Aorta (tissue), 5 donors: ENCODE measurements at regions not wholly inside any gene's neighbourhood (a gene's known extent, or its start where the extent isn't known, plus 50 kb on each side); places are given as distances from the start of the nearest gene placed in this dataset.

Experiments
- ATAC-seq: fragments of 200-7000 bp; cut with Tn5 transposase; one replicate; pipeline ENCODE4 v1.9.1; 2022; ENCODE audit warnings: moderate library complexity; ENCODE audit not compliant: low FRiP score
- DNase-seq, 2 donors: peaks; one replicate each; pipeline ENCODE4 v3.0.0-alpha.2; 2020
- H3K27ac ChIP-seq, 2 donors: one replicate each; pipeline ENCODE4 v1.5.1; 2013; ENCODE audit warnings: low read length in 2 of 2, mild to moderate bottlenecking in 2 of 2, moderate library complexity in 2 of 2, control low read depth in 1 of 2, inconsistent platforms in 1 of 2, low read depth in 1 of 2
- H3K27me3 ChIP-seq, 2 donors: one replicate each; pipeline ENCODE4 v1.6.1; 2013; ENCODE audit warnings: control low read depth in 1 of 2, low read length in 1 of 2, mild to moderate bottlenecking in 1 of 2, moderate library complexity in 1 of 2; ENCODE audit not compliant: insufficient read depth in 2 of 2, control insufficient read depth in 1 of 2
- H3K36me3 ChIP-seq, 2 donors: one replicate each; pipeline ENCODE4 v1.6.1; 2013; ENCODE audit warnings: control low read depth in 1 of 2, low read length in 1 of 2, mild to moderate bottlenecking in 1 of 2; ENCODE audit not compliant: insufficient read depth in 2 of 2, control insufficient read depth in 1 of 2
- H3K4me1 ChIP-seq, 2 donors: one replicate each; pipeline ENCODE4 v1.6.1; 2013; ENCODE audit warnings: low read length in 2 of 2, control low read depth in 1 of 2, mild to moderate bottlenecking in 1 of 2, moderate library complexity in 1 of 2; ENCODE audit not compliant: insufficient read depth in 2 of 2, control insufficient read depth in 1 of 2
- H3K4me3 ChIP-seq, 2 donors: one replicate each; pipeline ENCODE4 v1.5.1; 2013; ENCODE audit warnings: low read length in 2 of 2, control low read depth in 1 of 2, mild to moderate bottlenecking in 1 of 2
- H3K9me3 ChIP-seq: one replicate; pipeline ENCODE4 v1.6.1; 2013; ENCODE audit warnings: mild to moderate bottlenecking, low read length; ENCODE audit not compliant: control insufficient read depth
- WGBS, 2 donors: extraction: QIAGEN DNeasy Blood & Tissue Kit; methylation state at CpG; one replicate each; pipeline ENCODE4 v1.1.7; 2013; 5-methylcytosine and 5-hydroxymethylcytosine counted together
- intact Hi-C, 2 donors: fragments of 100-400 bp; cut with DNase I; formaldehyde crosslinking; loops; one replicate each; pipeline versions ENCODE4 v1.14.2 to v1.15.0; 2022
- donor health status: healthy with polysubstance abuse.
- donor health status: Bipolar disorder and iron deficiency.
- donor health status: DM: no; HTN: no; CAD: no.
- donor health status: DM: no; HTN: no; CAD: no.
- donor health status: DM: yes; HTN: yes; CAD: no.

GRCh38 chr5:2188661-2189060, 305.9 kb upstream of the IRX4 start:
- no peak for ATAC-seq

GRCh38 chr5:2188137-2188536, 305.4 kb upstream of the IRX4 start:
- Histone ChIP-seq H3K4me1 (no peaks in the 10 kb centered on the region), H3K27ac (no peak overlapping the region), H3K4me3 (no peak overlapping the region), H3K9me3 (no peaks in the 10 kb centered on the region), H3K27me3 (no peaks in the 10 kb centered on the region), H3K36me3 (no peaks in the 10 kb centered on the region)
- intact Hi-C loops: no loop called here
- ATAC-seq (no peak), DNase-seq (no peak)
- WGBS, 2 donors: 74 to 76% methylated on average over 7 of the region's 7 CpGs

More at GRCh38 chr5:2188661-2189060, 305.9 kb upstream of the IRX4 start:
- Histone ChIP-seq H3K4me3 (no peak overlapping the region), H3K27me3 (no peaks in the 10 kb centered on the region), H3K27ac (no peak overlapping the region), H3K9me3 (no peaks in the 10 kb centered on the region), H3K4me1 (no peaks in the 10 kb centered on the region), H3K36me3 (no peaks in the 10 kb centered on the region)
- peak in 1 of 2 donors; percentile 21 for DNase-seq
- intact Hi-C loops: no loop called here
- 80 to 84% methylated on average over 4 of the region's 4 CpGs for WGBS, 2 donors

- no peaks in the 10 kb centered on the region for H3K9me3 ChIP-seq
- no peak overlapping the region for H3K27ac ChIP-seq
- DNase-seq (peak in 1 of 2 donors; percentile 67), ATAC-seq (no peak)
- WGBS, 2 donors: 84 to 90% methylated on average over 10 of the region's 10 CpGs
- no peaks in the 10 kb centered on the region for H3K27me3 ChIP-seq
- no peaks in the 10 kb centered on the region for H3K36me3 ChIP-seq
- no peak overlapping the region for H3K4me3 ChIP-seq
- H3K4me1 ChIP-seq: no peaks in the 10 kb centered on the region
- intact Hi-C loops: no loop called here
Measured at GRCh38 chr5:2187687-2188086, 305.0 kb upstream of the IRX4 start.

- H3K36me3 ChIP-seq: no peaks in the 10 kb centered on the region
- 91% methylated on average over 11 of the region's 11 CpGs for WGBS, 2 donors
- intact Hi-C loops: no loop called here
- H3K27me3 ChIP-seq: no peaks in the 10 kb centered on the region
- DNase-seq (no peak), ATAC-seq (no peak)
- H3K27ac ChIP-seq: no peak overlapping the region
- no peaks in the 10 kb centered on the region for H3K4me1 ChIP-seq
- H3K4me3 ChIP-seq: no peak overlapping the region
- no peaks in the 10 kb centered on the region for H3K9me3 ChIP-seq
Measured at GRCh38 chr5:2187156-2187555, 304.4 kb upstream of the IRX4 start.

GRCh38 chr5:2186472-2187015, 303.8 kb upstream of the IRX4 start:
- WGBS, 2 donors: 76 to 78% methylated on average over 23 of the region's 23 CpGs
- DNase-seq: peak in 1 of 2 donors; percentile 63
- ATAC-seq: no peak
- no peaks in the 10 kb centered on the region for H3K9me3 ChIP-seq
- H3K27ac ChIP-seq: no peak overlapping the region
- intact Hi-C loops: no loop called here
- H3K27me3 ChIP-seq: no peaks in the 10 kb centered on the region
- H3K36me3 ChIP-seq: no peaks in the 10 kb centered on the region
- no peak overlapping the region for H3K4me3 ChIP-seq
- H3K4me1 ChIP-seq: no peaks in the 10 kb centered on the region

GRCh38 chr5:2185646-2186471, 303.1 kb upstream of the IRX4 start:
- H3K9me3 ChIP-seq: no peaks in the 10 kb centered on the region
- ATAC-seq (no peak), DNase-seq (peak in 1 of 2 donors; percentile 60)
- H3K27me3 ChIP-seq: no peaks in the 10 kb centered on the region
- WGBS, 2 donors: 77 to 78% methylated on average over 30 of the region's 30 CpGs
- intact Hi-C loops: no loop called here
- no peaks in the 10 kb centered on the region for H3K4me1 ChIP-seq
- no peak overlapping the region for H3K4me3 ChIP-seq
- no peaks in the 10 kb centered on the region for H3K36me3 ChIP-seq
- H3K27ac ChIP-seq: no peak overlapping the region

- no peaks in the 10 kb centered on the region for H3K36me3 ChIP-seq
- intact Hi-C loops: no loop called here
- no peak overlapping the region for H3K4me3 ChIP-seq
- ATAC-seq (no peak), DNase-seq (peak in 1 of 2 donors; percentile 31)
- H3K4me1 ChIP-seq: no peaks in the 10 kb centered on the region
- no peaks in the 10 kb centered on the region for H3K9me3 ChIP-seq
- H3K27me3 ChIP-seq: no peaks in the 10 kb centered on the region
- whole genome bisulfite sequencing, 2 donors: 68 to 82% methylated on average over 12 of the region's 12 CpGs
- no peak overlapping the region for H3K27ac ChIP-seq
Measured at GRCh38 chr5:2184563-2185540, 302.1 kb upstream of the IRX4 start.

GRCh38 chr5:2184026-2184366, 301.3 kb upstream of the IRX4 start:
- Histone ChIP-seq H3K9me3 (no peaks in the 10 kb centered on the region), H3K27me3 (no peaks in the 10 kb centered on the region), H3K36me3 (no peaks in the 10 kb centered on the region), H3K4me3 (no peak overlapping the region), H3K27ac (no peak overlapping the region), H3K4me1 (no peaks in the 10 kb centered on the region)
- DNase-seq: no peak
- WGBS, 2 donors: 51 to 53% methylated on average over 5 of the region's 5 CpGs
- no peak for ATAC-seq
- intact Hi-C loops: no loop called here
